Esophagus squamous epithelium (tissue), 4 donors: ENCODE measurements at regions not wholly inside any gene's neighbourhood (a gene's known extent, or its start where the extent isn't known, plus 50 kb on each side); places are given as distances from the start of the nearest gene placed in this dataset.

Source experiments
- CTCF ChIP-seq, 6 experiments: fragments of 450-650 bp in 4 of 6; fragments of 200-600 bp in 2 of 6; sonication (generic) in 2 of 6; IDR thresholded peaks; one replicate each; pipeline ENCODE4 v1.5.1; 2016 to 2019; ENCODE audit warnings: antibody characterized with exemption in 6 of 6, mild to moderate bottlenecking in 4 of 6, moderate library complexity in 4 of 6
- POLR2A ChIP-seq, 4 donors: fragments of 450-650 bp; IDR thresholded peaks; one replicate each; pipeline ENCODE4 v1.6.1; 2017; ENCODE audit warnings: antibody characterized with exemption in 4 of 4, mild to moderate bottlenecking in 4 of 4, moderate library complexity in 3 of 4

- TF ChIP-seq CTCF (IDR thresholded peaks at IDR 0.05) (no peak), POLR2A (IDR thresholded peaks at IDR 0.05) (no peak)
Observed at GRCh38 chr18:51801514-51801913, 538.5 kb upstream of the DCC start.
